H1 (cell line): ENCODE measurements at regions not wholly inside any gene's neighbourhood (a gene's known extent, or its start where the extent isn't known, plus 50 kb on each side); places are given as distances from the start of the nearest gene placed in this dataset.

Experiments used
- CTCF ChIA-PET: fragments of 300-600 bp; sonication (Branson Sonifier 250); formaldehyde crosslinking; loops from one replicate; lab custom pipeline; 2021; ENCODE audit not compliant: partially characterized antibody; lab: Charles Lee
- POLR2A ChIA-PET: fragments of 300-600 bp; sonication (Branson Sonifier 250); formaldehyde crosslinking; loops from one replicate; lab custom pipeline; 2021; ENCODE audit warnings: inconsistent platforms; ENCODE audit not compliant: partially characterized antibody; lab: Charles Lee
- DNase-seq, 2 experiments: peaks; one replicate each; pipeline versions ENCODE4 v3.0.0 to v3.0.0-alpha.2; 2010 to 2022; ENCODE audit warnings: low spot score in 2 of 2, low read depth in 1 of 2, mixed read lengths in 1 of 2
- FAIRE-seq: peaks from 2 replicates; lab custom pipeline; 2011; peaks lifted over from hg19 to GRCh38; lab: Jason Lieb, UNC
- H2AFZ ChIP-seq: 2 replicates; pipeline ENCODE4 v1.8.1; 2012; ENCODE audit warnings: low read length, inconsistent platforms
- H2AK5ac ChIP-seq: 2 replicates; pipeline ENCODE4 v1.6.1; 2013; ENCODE audit warnings: low read depth, low read length
- H2BK120ac ChIP-seq: replicated peaks from 2 replicates; pipeline ENCODE3; 2013; ENCODE audit warnings: low read depth, low read length, inconsistent platforms
- H2BK12ac ChIP-seq: 2 replicates; pipeline ENCODE4 v1.6.1; 2013; ENCODE audit warnings: low read depth, low read length
- H2BK15ac ChIP-seq: 2 replicates; pipeline ENCODE4 v1.6.1; 2013; ENCODE audit warnings: low read length
- H2BK20ac ChIP-seq: 2 replicates; pipeline ENCODE4 v1.6.1; 2013; ENCODE audit warnings: low read length
- H2BK5ac ChIP-seq: 2 replicates; pipeline ENCODE4 v1.6.1; 2013; ENCODE audit warnings: low read depth, low read length
- H3K14ac ChIP-seq: 2 replicates; pipeline ENCODE4 v1.6.1; 2013; ENCODE audit warnings: inconsistent platforms; ENCODE audit not compliant: insufficient read length
- H3K18ac ChIP-seq: 2 replicates; pipeline ENCODE4 v1.6.1; 2013; ENCODE audit warnings: low read length; ENCODE audit errors: extremely low read depth
- H3K23ac ChIP-seq: 2 replicates; pipeline ENCODE4 v1.6.1; 2013; ENCODE audit warnings: inconsistent platforms; ENCODE audit not compliant: insufficient read length
- H3K23me2 ChIP-seq: 2 replicates; pipeline ENCODE4 v1.6.1; 2013; ENCODE audit warnings: low read depth, low read length
- H3K27ac ChIP-seq: 2 replicates; pipeline ENCODE4 v1.6.1; 2011; ENCODE audit warnings: low read depth, low read length, inconsistent platforms
- H3K27me3 ChIP-seq, 4 experiments: replicated peaks in 1 of 4; 1 replicate in 1 of 4; 2 replicates in 3 of 4; pipeline versions ENCODE4 v1.6.1 to v1.8.1; 2011 to 2013; ENCODE audit warnings: low read length in 3 of 4, mild to moderate bottlenecking in 3 of 4, inconsistent platforms in 2 of 4, mixed read lengths in 2 of 4, moderate library complexity in 1 of 4; ENCODE audit not compliant: control insufficient read depth in 3 of 4, insufficient read depth in 3 of 4; ENCODE audit errors: extremely low read depth in 1 of 4
- H3K36me3 ChIP-seq, 4 experiments: 2 replicates each; pipeline versions ENCODE4 v1.6.1 to v1.8.1; 2011 to 2013; ENCODE audit warnings: mild to moderate bottlenecking in 4 of 4, low read length in 3 of 4, moderate library complexity in 2 of 4, control low read depth in 1 of 4, inconsistent platforms in 1 of 4; ENCODE audit not compliant: insufficient read depth in 4 of 4, control insufficient read depth in 2 of 4
- H3K4ac ChIP-seq: replicated peaks from 2 replicates; pipeline ENCODE3; 2013; ENCODE audit warnings: low read length, low read depth, mixed read lengths, inconsistent platforms; ENCODE audit not compliant: insufficient read length
- H3K4me1 ChIP-seq, 4 experiments: replicated peaks in 1 of 4; 1 replicate in 1 of 4; 2 replicates in 3 of 4; pipeline versions ENCODE4 v1.6.1 to v1.8.1; 2011 to 2013; ENCODE audit warnings: low read length in 3 of 4, inconsistent platforms in 2 of 4, mixed read lengths in 1 of 4; ENCODE audit not compliant: insufficient read depth in 4 of 4, control insufficient read depth in 3 of 4
- H3K4me2 ChIP-seq, 2 experiments: 2 replicates each; pipeline versions ENCODE4 v1.6.1 to v1.8.1; 2011 to 2013; ENCODE audit warnings: low read depth in 2 of 2, low read length in 2 of 2, control low read depth in 1 of 2, inconsistent platforms in 1 of 2, mild to moderate bottlenecking in 1 of 2; ENCODE audit not compliant: insufficient read depth in 1 of 2
- H3K4me3 ChIP-seq, 4 experiments: fragments of 200-600, 300-600 bp in 1 of 4; sonication (generic), shearing (Covaris generic), sonication (Bioruptor Twin) in 1 of 4; 2 replicates each; pipeline versions ENCODE4 v1.5.1 to v1.8.1; 2011 to 2016; ENCODE audit warnings: low read length in 4 of 4, low read depth in 3 of 4, control low read depth in 2 of 4, inconsistent platforms in 2 of 4, mild to moderate bottlenecking in 2 of 4, mixed read lengths in 1 of 4, moderate library complexity in 1 of 4; ENCODE audit not compliant: insufficient read depth in 2 of 4; ENCODE audit errors: extremely low read depth in 1 of 4
- H3K56ac ChIP-seq: replicated peaks from 2 replicates; pipeline ENCODE3; 2013; ENCODE audit warnings: low read depth, mild to moderate bottlenecking, mixed read lengths, low read length, inconsistent platforms; ENCODE audit not compliant: insufficient read length
- H3K79me1 ChIP-seq: 2 replicates; pipeline ENCODE4 v1.6.1; 2013; ENCODE audit warnings: low read depth, low read length, control low read depth
- H3K79me2 ChIP-seq, 2 experiments: 2 replicates each; pipeline versions ENCODE4 v1.6.1 to v1.8.1; 2012 to 2013; ENCODE audit warnings: low read length in 2 of 2, mild to moderate bottlenecking in 2 of 2, inconsistent platforms in 1 of 2; ENCODE audit not compliant: insufficient read depth in 2 of 2, control insufficient read depth in 1 of 2
- H3K9ac ChIP-seq, 4 experiments: replicated peaks in 1 of 4; 1 replicate in 1 of 4; 2 replicates in 3 of 4; pipeline versions ENCODE4 v1.6.1 to v1.8.1; 2011 to 2013; ENCODE audit warnings: low read depth in 3 of 4, low read length in 3 of 4, control low read depth in 2 of 4, mild to moderate bottlenecking in 2 of 4, moderate library complexity in 2 of 4, inconsistent platforms in 1 of 4; ENCODE audit errors: extremely low read depth in 1 of 4
- H3K9me3 ChIP-seq, 2 experiments: 2 replicates each; pipeline versions ENCODE4 v1.6.1 to v1.8.1; 2012 to 2013; ENCODE audit warnings: mild to moderate bottlenecking in 2 of 2, moderate library complexity in 2 of 2, control low read depth in 1 of 2, inconsistent platforms in 1 of 2, low read depth in 1 of 2, low read length in 1 of 2, mixed read lengths in 1 of 2; ENCODE audit not compliant: insufficient read depth in 2 of 2
- H4K20me1 ChIP-seq, 2 experiments: replicated peaks in 1 of 2; 2 replicates each; pipeline versions ENCODE3 to v1.8.1; 2011 to 2013; ENCODE audit warnings: inconsistent platforms in 2 of 2, low read length in 2 of 2, mild to moderate bottlenecking in 1 of 2; ENCODE audit not compliant: insufficient read depth in 2 of 2, control insufficient read depth in 1 of 2
- H4K5ac ChIP-seq: 2 replicates; pipeline ENCODE4 v1.6.1; 2013; ENCODE audit warnings: low read length, low read depth, mixed read lengths, inconsistent platforms; ENCODE audit not compliant: insufficient read length
- H4K8ac ChIP-seq: 2 replicates; pipeline ENCODE4 v1.8.0; 2013; ENCODE audit warnings: mild to moderate bottlenecking, moderate library complexity, low read length, inconsistent platforms; ENCODE audit not compliant: insufficient read depth; ENCODE audit errors: extremely low read depth
- H4K91ac ChIP-seq: replicated peaks from 2 replicates; pipeline ENCODE3; 2013; ENCODE audit warnings: low read length, mixed read lengths, inconsistent platforms; ENCODE audit not compliant: insufficient read length
- CBX5 ChIP-seq: fragments of 300-800, 300-1000 bp; sonication (generic); IDR thresholded peaks from 2 replicates; pipeline ENCODE4 v1.7.1; 2016; ENCODE audit warnings: antibody characterized with exemption, low read length, low read depth
- E2F6 ChIP-seq: IDR thresholded peaks from 2 replicates; pipeline ENCODE4 v1.6.1; 2012; ENCODE audit warnings: inconsistent platforms
- JUND ChIP-seq: IDR thresholded peaks from 2 replicates; pipeline ENCODE4 v1.6.1; 2011; ENCODE audit warnings: mild to moderate bottlenecking, improper control_type of control experiment, low read length
- NRF1 ChIP-seq: IDR thresholded peaks from 2 replicates; pipeline ENCODE4 v1.6.1; 2011; ENCODE audit warnings: mild to moderate bottlenecking, low read depth, low read length, improper control_type of control experiment
- TEAD4 ChIP-seq: IDR thresholded peaks from 2 replicates; pipeline ENCODE4 v1.6.1; 2012; ENCODE audit warnings: low read depth, low read length, inconsistent platforms, mixed read lengths
- WGBS, 2 experiments: shearing (Covaris generic) in 1 of 2; methylation state at CpG; one replicate each; pipeline versions ENCODE4 v1.1.6 to v1.1.7; 2013 to 2015; ENCODE audit warnings: low lambda C conversion rate in 2 of 2, mixed read lengths in 2 of 2, inconsistent platforms in 1 of 2, low coverage in 1 of 2, missing lambda C conversion rate in 1 of 2; ENCODE audit not compliant: insufficient replicate concordance in 2 of 2, insufficient coverage in 1 of 2, insufficient read length in 1 of 2; ENCODE audit errors: extremely low coverage in 1 of 2, missing lambda C conversion rate in 1 of 2; 5-methylcytosine and 5-hydroxymethylcytosine counted together

DNA sequence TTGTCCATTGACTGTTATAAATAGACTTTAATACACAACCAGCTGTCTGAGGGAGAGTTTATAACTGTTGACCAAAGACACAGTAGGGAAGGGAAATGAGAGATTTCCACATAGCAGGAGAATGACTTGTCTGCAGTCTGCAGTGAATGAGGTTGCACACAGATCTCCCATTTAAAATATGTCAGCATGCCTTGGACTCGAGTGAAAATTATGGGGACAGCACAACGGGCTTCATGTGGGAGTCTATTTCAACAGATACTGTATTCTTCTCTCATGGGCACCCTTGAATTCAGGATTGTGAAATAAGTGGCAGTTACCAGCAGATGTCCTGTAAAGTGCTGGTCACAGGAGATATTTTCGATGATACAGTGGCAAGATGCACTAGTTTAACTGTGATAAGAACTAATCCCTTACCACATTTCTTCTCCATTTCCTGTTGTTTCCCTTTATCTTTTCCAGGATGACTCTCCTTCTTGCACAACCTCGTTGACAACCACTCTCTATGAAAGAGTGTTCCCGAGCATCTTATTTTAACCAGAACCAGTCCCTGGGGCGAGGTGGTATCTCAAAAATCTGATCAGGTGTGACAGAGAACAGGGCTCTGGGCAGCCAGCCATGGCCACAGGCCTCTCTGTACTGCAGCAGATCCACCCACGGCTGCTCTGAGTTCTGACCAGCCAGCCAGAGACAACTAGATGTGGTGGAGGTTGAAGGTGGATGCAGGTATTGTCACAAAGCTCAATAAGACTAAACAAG, 51.5 kb upstream of the MAP3K1 start:
- H2BK120ac ChIP-seq, result no peak overlapping the region
- no peaks in the 10 kb centered on the region for H3K79me2 ChIP-seq
- peak overlapping the region; percentile 21; the same call in 1 of the 2 replicates for H4K8ac ChIP-seq
- DNase-seq (no peak), FAIRE-seq (no peak)
- ChIA-PET POLR2A (no interaction called here), CTCF (interaction anchor here (1.2 kb wide), 1 partner anchor 28 kb away, joined by 3 read pairs; no protein-coding TSS in a partner anchor)
- H3K79me1 ChIP-seq, result no peaks in the 10 kb centered on the region
- no peaks in the 10 kb centered on the region for H3K9me3 ChIP-seq
- no peak overlapping the region for H3K4me2 ChIP-seq
- H4K91ac ChIP-seq, result no peak overlapping the region
- no peak overlapping the region for H2AFZ ChIP-seq
- no peak overlapping the region for H2BK15ac ChIP-seq
- no peaks in the 10 kb centered on the region for H3K4me1 ChIP-seq
- H3K4me3 ChIP-seq, result no peak overlapping the region
- H2BK5ac ChIP-seq, result no peak overlapping the region
- H3K36me3 ChIP-seq, result no peaks in the 10 kb centered on the region
- H3K4ac ChIP-seq, result no peak overlapping the region
- H4K5ac ChIP-seq, result no peak overlapping the region
- no peak overlapping the region for H3K9ac ChIP-seq
- H3K14ac ChIP-seq, result no peak overlapping the region
- no peak overlapping the region for H2BK20ac ChIP-seq
- no peaks in the 10 kb centered on the region for H4K20me1 ChIP-seq
- H2AK5ac ChIP-seq, result no peak overlapping the region
- WGBS, 2 experiments, result 78% methylated on average over 7 of the region's 7 CpGs; no CpG with 5 or more reads in 1 of the 2 experiments
- TF ChIP-seq NRF1 (no peak), TEAD4 (no peak), E2F6 (no peak), JUND (no peak), CBX5 (no peak)
- H3K23me2 ChIP-seq, result no peaks in the 10 kb centered on the region
- no peak overlapping the region for H3K56ac ChIP-seq
- no peaks in the 10 kb centered on the region; a peak in 1 of 7 replicates for H3K27me3 ChIP-seq
- no peak overlapping the region for H2BK12ac ChIP-seq
- no peak overlapping the region for H3K23ac ChIP-seq
- no peak overlapping the region for H3K18ac ChIP-seq
- H3K27ac ChIP-seq, result no peak overlapping the region
